ES-I3 (cell line): ENCODE measurements at regions not wholly inside any gene's neighbourhood (a gene's known extent, or its start where the extent isn't known, plus 50 kb on each side); places are given as distances from the start of the nearest gene placed in this dataset.

Experiments
- H3K36me3 ChIP-seq: 2 replicates; pipeline ENCODE4 v1.6.1; 2013; ENCODE audit warnings: mild to moderate bottlenecking, low read length, control low read depth, moderate library complexity; ENCODE audit not compliant: insufficient read depth
- H3K4me1 ChIP-seq: 2 replicates; pipeline ENCODE4 v1.6.1; 2013; ENCODE audit warnings: mild to moderate bottlenecking, control low read depth, low read length; ENCODE audit not compliant: insufficient read depth
- H3K9ac ChIP-seq: 2 replicates; pipeline ENCODE4 v1.6.1; 2013; ENCODE audit warnings: low read depth, mild to moderate bottlenecking, low read length, moderate library complexity
- H3K9me3 ChIP-seq: 2 replicates; pipeline ENCODE4 v1.6.1; 2013; ENCODE audit warnings: mild to moderate bottlenecking, low read length, moderate library complexity; ENCODE audit not compliant: control insufficient read depth, insufficient read depth

- Histone ChIP-seq H3K9ac (no peak overlapping the region), H3K36me3 (no peaks in the 10 kb centered on the region), H3K9me3 (no peaks in the 10 kb centered on the region), H3K4me1 (peaks cover 11% of the 10 kb centered on the region)
Measured at GRCh38 chr11:70606248-70606950, 208.1 kb downstream of the CTTN start.

GRCh38 chr11:70606951-70607330, 208.6 kb downstream of the CTTN start:
- H3K9me3 ChIP-seq, result no peaks in the 10 kb centered on the region
- no peak overlapping the region for H3K9ac ChIP-seq
- H3K36me3 ChIP-seq, result no peaks in the 10 kb centered on the region
- peaks cover 14% of the 10 kb centered on the region for H3K4me1 ChIP-seq

DNA sequence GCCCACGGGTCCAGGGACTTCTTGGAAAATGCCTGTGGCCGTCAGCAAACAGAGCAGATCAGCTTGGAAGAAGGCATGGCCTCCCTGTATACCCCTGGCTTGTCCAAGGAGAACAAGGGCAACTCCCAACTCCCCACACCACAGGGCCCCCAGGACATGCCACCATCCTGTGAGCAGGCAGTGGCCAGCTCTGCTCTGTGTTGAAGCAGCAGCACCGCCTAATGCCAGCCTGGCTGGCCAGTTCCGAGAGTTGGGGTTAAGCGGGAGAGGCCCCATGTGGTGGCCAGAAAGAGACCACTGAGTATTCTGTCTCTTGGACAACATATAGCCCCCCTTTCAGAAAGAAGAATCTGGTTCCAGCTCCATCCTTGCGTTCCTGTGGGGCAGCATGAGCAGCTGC, 209.2 kb downstream of the CTTN start:
- Histone ChIP-seq H3K9me3 (no peaks in the 10 kb centered on the region), H3K36me3 (no peaks in the 10 kb centered on the region), H3K4me1 (peaks cover 19% of the 10 kb centered on the region), H3K9ac (no peak overlapping the region)

DNA sequence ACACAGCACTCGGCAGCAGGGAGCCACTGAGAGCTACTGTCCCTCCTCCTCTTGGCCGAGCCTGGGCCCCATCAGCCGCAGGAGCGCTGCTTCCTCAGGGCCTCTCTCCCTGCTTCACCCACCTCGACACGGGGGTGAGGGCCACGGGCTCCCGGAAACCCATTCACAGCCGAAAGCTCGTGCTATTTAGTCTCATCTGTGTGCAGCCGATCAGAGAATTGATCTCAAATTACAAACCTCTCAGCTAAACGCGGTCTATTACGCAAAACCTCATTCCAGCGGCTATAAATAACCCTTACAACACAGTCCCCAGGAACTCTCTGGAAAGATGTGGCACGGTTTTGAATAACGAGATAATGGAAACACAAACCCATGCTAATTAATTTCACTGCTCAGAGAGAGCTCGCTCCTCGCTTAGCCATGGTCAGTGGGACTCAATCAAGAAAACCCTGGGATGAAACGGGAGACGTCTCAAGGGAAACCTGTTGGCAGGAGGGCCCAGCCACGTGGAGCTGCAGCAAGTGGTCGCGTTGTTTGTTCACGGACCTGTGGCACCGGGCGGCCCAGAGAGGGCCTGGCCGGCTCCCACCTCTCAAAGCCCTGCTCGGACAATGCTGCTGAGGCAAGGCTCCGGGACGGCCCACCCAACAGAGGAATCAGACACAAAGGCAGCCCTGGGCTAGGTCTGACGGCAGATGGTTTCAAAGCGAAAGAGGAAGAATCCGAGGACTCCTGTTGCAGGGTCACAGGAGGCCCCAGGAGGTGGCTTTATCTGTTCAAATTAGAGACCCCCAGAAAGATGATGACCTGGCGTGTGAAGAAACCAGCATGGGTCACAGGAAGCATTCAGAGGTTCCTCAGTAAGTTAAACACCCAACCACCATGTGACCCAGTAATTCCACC, 210.5 kb downstream of the CTTN start:
- H3K9me3 ChIP-seq, result no peaks in the 10 kb centered on the region
- no peaks in the 10 kb centered on the region for H3K36me3 ChIP-seq
- peaks cover 19% of the 10 kb centered on the region for H3K4me1 ChIP-seq
- no peak overlapping the region for H3K9ac ChIP-seq

- no peak overlapping the region for H3K9ac ChIP-seq
- H3K4me1 ChIP-seq, result peaks cover 19% of the 10 kb centered on the region
- no peaks in the 10 kb centered on the region for H3K9me3 ChIP-seq
- H3K36me3 ChIP-seq, result no peaks in the 10 kb centered on the region
Measured at GRCh38 chr11:70610566-70611565, 212.5 kb downstream of the CTTN start.

- peaks cover 19% of the 10 kb centered on the region for H3K4me1 ChIP-seq
Measured at GRCh38 chr11:70611821-70612220, 213.5 kb downstream of the CTTN start.

GRCh38 chr11:70612459-70613141, 214.3 kb downstream of the CTTN start:
- no peaks in the 10 kb centered on the region for H3K9me3 ChIP-seq

More at GRCh38 chr11:70611821-70612220, 213.5 kb downstream of the CTTN start:
- Histone ChIP-seq H3K9ac (no peak overlapping the region), H3K36me3 (no peaks in the 10 kb centered on the region), H3K9me3 (no peaks in the 10 kb centered on the region)

GRCh38 chr11:70614034-70614681, 215.8 kb downstream of the CTTN start:
- Histone ChIP-seq H3K9me3 (no peaks in the 10 kb centered on the region), H3K36me3 (no peaks in the 10 kb centered on the region), H3K4me1 (peaks cover 19% of the 10 kb centered on the region), H3K9ac (no peak overlapping the region)

More at GRCh38 chr11:70612459-70613141, 214.3 kb downstream of the CTTN start:
- no peaks in the 10 kb centered on the region for H3K36me3 ChIP-seq
- no peak overlapping the region for H3K9ac ChIP-seq
- peaks cover 19% of the 10 kb centered on the region for H3K4me1 ChIP-seq

DNA sequence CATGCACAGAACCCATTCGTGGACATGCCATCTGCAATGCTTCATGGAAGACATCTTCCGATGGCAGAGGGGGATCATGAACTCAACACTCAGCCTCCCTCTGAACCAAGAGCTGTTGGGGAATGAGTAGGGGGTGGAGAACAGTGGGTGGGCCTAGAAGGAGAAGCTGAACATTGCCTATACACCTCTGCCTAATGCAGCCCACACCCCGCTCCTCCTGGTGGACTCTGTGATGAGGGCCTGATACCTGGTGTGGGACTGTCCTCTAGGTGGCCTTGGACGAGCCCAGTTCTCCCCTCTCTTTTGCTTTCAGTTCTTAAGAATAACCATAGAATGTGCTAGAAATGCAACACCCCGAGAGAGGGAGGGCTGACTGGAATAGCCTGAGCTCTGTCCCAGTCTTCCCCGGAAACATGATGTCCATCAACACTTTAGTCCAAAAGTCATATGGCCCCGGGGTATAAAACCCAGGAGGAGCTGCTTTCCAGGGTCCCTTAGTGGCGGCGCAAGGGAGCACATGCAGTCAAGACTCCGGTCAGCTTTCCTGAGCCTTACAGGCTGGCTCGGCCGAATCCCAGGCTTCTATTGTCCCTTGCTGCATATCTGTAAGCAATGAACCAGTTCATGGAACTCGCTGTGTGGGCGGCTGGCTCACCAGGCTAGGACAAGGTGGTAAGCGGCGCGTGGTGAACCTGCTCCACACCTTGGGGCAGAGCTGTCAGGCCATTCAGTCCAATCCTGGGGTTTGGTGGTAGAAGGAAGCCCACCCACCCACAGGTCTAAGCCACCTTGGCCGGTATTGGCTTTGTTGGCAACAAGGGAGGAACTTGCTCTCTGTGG, 216.9 kb downstream of the CTTN start:
- H3K4me1 ChIP-seq, result peaks cover 18% of the 10 kb centered on the region
- no peak overlapping the region for H3K9ac ChIP-seq
- H3K36me3 ChIP-seq, result no peaks in the 10 kb centered on the region
- no peaks in the 10 kb centered on the region for H3K9me3 ChIP-seq

DNA sequence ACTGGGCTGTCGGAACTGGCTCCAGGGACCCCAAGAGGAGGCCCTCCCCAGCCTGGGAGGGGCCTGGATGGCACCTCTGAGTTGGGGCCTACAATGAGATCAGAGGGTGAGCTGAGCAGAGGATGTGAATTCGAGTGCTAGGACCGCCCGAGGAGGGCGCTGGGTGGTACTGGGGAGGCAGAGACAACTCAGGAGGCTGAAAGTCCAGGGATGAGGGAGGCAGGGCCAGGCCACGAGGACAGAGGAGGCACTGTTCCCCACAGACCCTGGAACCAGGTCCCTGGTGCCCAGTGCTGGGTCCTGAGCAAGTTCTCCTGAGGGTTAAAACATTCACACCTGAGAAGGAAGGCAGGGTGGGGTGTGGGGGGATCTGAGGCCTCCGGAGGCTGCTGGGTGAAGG, 218.0 kb downstream of the CTTN start:
- Histone ChIP-seq H3K9me3 (no peaks in the 10 kb centered on the region), H3K4me1 (peaks cover 9% of the 10 kb centered on the region; the same call in 1 of the 2 replicates), H3K9ac (no peak overlapping the region), H3K36me3 (no peaks in the 10 kb centered on the region)

DNA sequence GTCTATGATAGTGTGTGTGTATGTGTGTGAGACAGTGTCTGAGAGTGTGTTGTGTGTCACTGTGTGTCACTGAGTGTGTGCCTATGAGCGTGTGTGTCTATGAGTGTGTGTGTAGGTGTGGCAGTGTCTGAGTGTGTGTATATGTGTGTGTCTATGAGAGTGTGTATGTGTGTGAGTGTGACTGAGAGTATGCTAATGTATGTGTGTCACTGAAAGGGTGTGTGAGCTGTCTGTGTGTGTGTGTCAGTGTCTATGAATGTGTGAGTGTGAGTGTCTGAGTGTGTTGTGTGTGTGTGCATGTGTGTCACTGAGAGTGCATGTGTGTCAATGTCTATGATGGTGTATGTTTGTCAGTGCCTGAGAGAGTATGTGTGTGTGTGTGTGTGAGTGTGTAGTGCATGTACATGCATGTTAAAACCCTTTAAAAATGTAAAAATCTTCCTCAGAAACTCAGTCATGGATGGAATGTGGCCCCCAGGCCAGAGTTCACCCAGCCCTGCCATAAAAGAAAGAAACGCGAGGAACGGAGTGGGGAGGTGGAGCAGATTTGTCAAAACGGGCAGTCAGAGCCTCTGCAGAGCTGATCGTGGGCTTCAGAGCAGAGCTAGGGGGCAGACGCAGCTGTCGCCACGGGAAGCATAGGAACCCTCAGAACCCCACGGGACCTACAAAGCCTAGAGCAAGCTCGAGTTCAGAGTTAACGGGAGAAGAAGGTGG, 218.8 kb downstream of the CTTN start:
- Histone ChIP-seq H3K4me1 (peaks cover 3% of the 10 kb centered on the region; the same call in 1 of the 2 replicates), H3K36me3 (no peaks in the 10 kb centered on the region), H3K9ac (no peak overlapping the region), H3K9me3 (no peaks in the 10 kb centered on the region)

DNA sequence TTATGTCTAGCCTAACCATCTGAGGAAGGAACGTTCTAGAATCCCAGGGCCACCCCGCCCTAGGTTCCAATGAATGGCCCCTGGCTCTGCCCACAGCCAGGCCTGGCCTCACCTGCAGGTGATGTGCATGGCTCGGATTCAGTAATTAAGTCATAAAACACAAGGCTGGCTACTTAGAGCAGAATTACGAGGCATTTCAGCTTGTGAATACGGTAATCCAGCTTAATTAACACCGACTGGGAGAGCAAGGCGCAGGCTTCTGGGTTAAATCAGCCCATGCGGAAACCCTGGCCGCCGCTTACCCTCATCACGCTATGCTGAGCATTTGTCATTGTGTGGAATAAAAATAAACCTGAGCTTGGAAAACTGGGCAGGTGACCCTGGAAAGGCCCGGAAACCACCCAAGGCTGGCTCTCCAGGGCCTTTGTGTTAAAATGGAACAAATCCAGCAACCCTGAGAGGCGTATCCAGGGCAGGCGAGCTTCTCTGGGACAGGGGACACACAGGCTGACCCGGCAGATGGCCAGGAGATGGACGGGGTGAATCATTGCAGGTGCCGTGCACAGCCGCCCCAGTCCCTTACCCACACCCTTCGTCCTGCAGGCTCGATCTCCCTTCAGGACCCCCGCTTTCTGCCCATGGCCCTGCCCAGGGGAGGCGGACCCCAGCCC, 220.2 kb downstream of the CTTN start:
- no peaks in the 10 kb centered on the region for H3K36me3 ChIP-seq
- no peaks in the 10 kb centered on the region for H3K9me3 ChIP-seq
- H3K4me1 ChIP-seq, result no peaks in the 10 kb centered on the region
- no peak overlapping the region for H3K9ac ChIP-seq
